ENCODE measurements at regions not wholly inside any gene's neighbourhood (a gene's known extent, or its start where the extent isn't known, plus 50 kb on each side); places are given as distances from the start of the nearest gene placed in this dataset.

GRCh38 chr4:45160951-45161350 is 434.6 kb upstream of the GNPDA2 start:
- no peaks in the 10 kb centered on the region for H3K9me3 ChIP-seq (ENCODE audit: control insufficient read depth, low read length, poor library complexity, severe bottlenecking)
- Mint-ChIP-seq H3K36me3 (ENCODE audit: low read depth) (no peaks in the 10 kb centered on the region), H3K27me3 (no peaks in the 10 kb centered on the region), H3K27ac (no peak overlapping the region), H3K4me3 (no peak overlapping the region), H3K4me1 (no peaks in the 10 kb centered on the region)
- ATAC-seq (no peak), DNase-seq (no peak)

GRCh38 chr4:45155081-45155777 is 428.9 kb upstream of the GNPDA2 start:
- ATAC-seq: no peak
- no peaks in the 10 kb centered on the region for H3K9me3 ChIP-seq (ENCODE audit: control insufficient read depth, low read length, poor library complexity, severe bottlenecking)
- DNase-seq: no peak
- H3K27ac Mint-ChIP-seq: no peak overlapping the region
- no peak overlapping the region for H3K4me3 Mint-ChIP-seq
- H3K36me3 Mint-ChIP-seq (ENCODE audit: low read depth): no peaks in the 10 kb centered on the region
- H3K27me3 Mint-ChIP-seq: no peaks in the 10 kb centered on the region
- no peaks in the 10 kb centered on the region for H3K4me1 Mint-ChIP-seq

DNA sequence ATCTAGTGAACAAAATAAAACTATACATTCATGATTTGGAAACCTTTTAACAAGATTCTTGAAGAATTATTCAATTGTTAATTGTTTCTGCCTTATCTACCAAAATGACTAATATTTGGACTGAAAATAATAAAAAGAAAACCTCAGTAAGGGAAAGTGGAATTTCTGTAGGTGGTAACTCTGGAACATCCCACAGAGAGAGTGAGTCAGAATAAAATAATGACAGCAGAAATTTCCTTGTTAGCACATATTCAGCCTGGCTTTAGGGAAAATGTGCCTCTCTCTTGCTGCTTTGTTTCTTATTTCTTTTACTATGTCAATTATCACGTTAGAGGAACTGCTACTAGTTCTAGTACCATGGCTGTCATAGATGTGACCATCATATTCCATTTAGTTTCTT is 421.5 kb upstream of the GNPDA2 start:
- DNase-seq: no peak
- no peaks in the 10 kb centered on the region for H3K9me3 ChIP-seq (ENCODE audit: control insufficient read depth, low read length, poor library complexity, severe bottlenecking)

GRCh38 chr4:45131020-45131419 is 404.7 kb upstream of the GNPDA2 start:
- H3K4me1 Mint-ChIP-seq: no peaks in the 10 kb centered on the region
- no peaks in the 10 kb centered on the region for H3K36me3 Mint-ChIP-seq (ENCODE audit: low read depth)
- H3K4me3 Mint-ChIP-seq: no peak overlapping the region
- H3K27me3 Mint-ChIP-seq: no peaks in the 10 kb centered on the region
- DNase-seq: no peak
- no peaks in the 10 kb centered on the region for H3K9me3 ChIP-seq (ENCODE audit: control insufficient read depth, low read length, poor library complexity, severe bottlenecking)
- no peak for ATAC-seq
- H3K27ac Mint-ChIP-seq: no peak overlapping the region

More for the DNA sequence above, 421.5 kb upstream of the GNPDA2 start:
- Mint-ChIP-seq H3K27me3 (no peaks in the 10 kb centered on the region), H3K4me3 (no peak overlapping the region), H3K36me3 (ENCODE audit: low read depth) (no peaks in the 10 kb centered on the region), H3K4me1 (no peaks in the 10 kb centered on the region), H3K27ac (no peak overlapping the region)
- no peak for ATAC-seq

GRCh38 chr4:45122406-45122805 is 396.1 kb upstream of the GNPDA2 start:
- no peaks in the 10 kb centered on the region for H3K9me3 ChIP-seq (ENCODE audit: control insufficient read depth, low read length, poor library complexity, severe bottlenecking)
- Mint-ChIP-seq H3K36me3 (ENCODE audit: low read depth) (no peaks in the 10 kb centered on the region), H3K27me3 (no peaks in the 10 kb centered on the region), H3K4me1 (no peaks in the 10 kb centered on the region), H3K27ac (no peak overlapping the region), H3K4me3 (no peak overlapping the region)
- no peak for DNase-seq
- no peak for ATAC-seq

- no peaks in the 10 kb centered on the region for H3K36me3 Mint-ChIP-seq (ENCODE audit: low read depth)
- DNase-seq (no peak), ATAC-seq (no peak)
- no peak overlapping the region for H3K4me3 Mint-ChIP-seq
- no peak overlapping the region for H3K27ac Mint-ChIP-seq
- no peaks in the 10 kb centered on the region for H3K9me3 ChIP-seq (ENCODE audit: control insufficient read depth, low read length, poor library complexity, severe bottlenecking)
- no peaks in the 10 kb centered on the region for H3K4me1 Mint-ChIP-seq
- no peaks in the 10 kb centered on the region for H3K27me3 Mint-ChIP-seq
These were observed 395.1 kb upstream of the GNPDA2 start for GRCh38 chr4:45121426-45121975.

GRCh38 chr4:45120163-45120562 is 393.8 kb upstream of the GNPDA2 start:
- ATAC-seq: no peak
- H3K9me3 ChIP-seq (ENCODE audit: control insufficient read depth, low read length, poor library complexity, severe bottlenecking): no peaks in the 10 kb centered on the region
- Mint-ChIP-seq H3K4me3 (no peak overlapping the region), H3K4me1 (no peaks in the 10 kb centered on the region), H3K36me3 (ENCODE audit: low read depth) (no peaks in the 10 kb centered on the region), H3K27me3 (no peaks in the 10 kb centered on the region), H3K27ac (no peak overlapping the region)
- no peak for DNase-seq

DNA sequence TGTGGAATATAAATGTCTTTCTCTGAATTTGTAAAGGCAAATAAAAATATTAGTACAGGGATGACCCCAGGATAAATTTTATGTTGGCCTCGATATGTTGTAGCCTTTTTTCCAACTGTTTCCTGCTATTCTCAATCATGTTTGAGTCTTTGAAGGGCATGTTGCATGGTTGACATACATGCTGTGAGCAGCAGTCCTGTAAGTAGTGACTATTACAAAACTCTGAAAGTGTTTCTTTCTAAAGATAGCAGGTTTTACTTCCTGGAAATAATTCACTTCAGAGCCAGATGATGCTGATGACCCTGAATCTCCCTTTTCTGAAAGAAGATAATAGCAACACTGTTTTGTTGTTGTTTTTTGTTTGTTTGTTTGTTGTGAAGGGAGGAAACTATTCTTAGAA is 393.0 kb upstream of the GNPDA2 start:
- H3K9me3 ChIP-seq (ENCODE audit: control insufficient read depth, low read length, poor library complexity, severe bottlenecking): no peaks in the 10 kb centered on the region
- ATAC-seq (no peak), DNase-seq (no peak)
- H3K27me3 Mint-ChIP-seq: no peaks in the 10 kb centered on the region
- H3K4me3 Mint-ChIP-seq: no peak overlapping the region
- no peaks in the 10 kb centered on the region for H3K36me3 Mint-ChIP-seq (ENCODE audit: low read depth)
- H3K27ac Mint-ChIP-seq: no peak overlapping the region
- no peaks in the 10 kb centered on the region for H3K4me1 Mint-ChIP-seq

DNA sequence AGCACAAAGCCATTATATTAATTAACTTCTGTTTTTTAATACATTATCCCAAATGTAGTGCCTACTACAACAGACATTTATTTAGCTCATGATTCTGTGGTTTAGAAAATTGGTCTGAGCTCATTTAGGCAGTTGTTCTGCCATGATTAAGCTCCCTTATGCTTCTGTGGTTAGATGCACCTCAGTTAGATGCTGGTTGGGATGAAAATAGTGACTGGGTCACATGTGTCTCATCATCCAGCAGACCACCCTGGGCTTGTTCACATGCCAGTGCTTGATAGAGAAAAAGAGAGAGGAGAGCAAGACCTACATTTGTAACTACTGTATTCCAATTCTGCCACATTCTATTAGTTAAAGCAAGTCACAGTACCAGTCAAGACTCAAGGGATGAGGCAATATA is 376.4 kb upstream of the GNPDA2 start:
- H3K36me3 Mint-ChIP-seq (ENCODE audit: low read depth): no peaks in the 10 kb centered on the region
- H3K9me3 ChIP-seq (ENCODE audit: control insufficient read depth, low read length, poor library complexity, severe bottlenecking): no peaks in the 10 kb centered on the region
- no peaks in the 10 kb centered on the region for H3K27me3 Mint-ChIP-seq
- H3K27ac Mint-ChIP-seq: no peak overlapping the region
- H3K4me1 Mint-ChIP-seq: no peaks in the 10 kb centered on the region
- no peak for ATAC-seq
- H3K4me3 Mint-ChIP-seq: no peak overlapping the region
- no peak for DNase-seq

DNA sequence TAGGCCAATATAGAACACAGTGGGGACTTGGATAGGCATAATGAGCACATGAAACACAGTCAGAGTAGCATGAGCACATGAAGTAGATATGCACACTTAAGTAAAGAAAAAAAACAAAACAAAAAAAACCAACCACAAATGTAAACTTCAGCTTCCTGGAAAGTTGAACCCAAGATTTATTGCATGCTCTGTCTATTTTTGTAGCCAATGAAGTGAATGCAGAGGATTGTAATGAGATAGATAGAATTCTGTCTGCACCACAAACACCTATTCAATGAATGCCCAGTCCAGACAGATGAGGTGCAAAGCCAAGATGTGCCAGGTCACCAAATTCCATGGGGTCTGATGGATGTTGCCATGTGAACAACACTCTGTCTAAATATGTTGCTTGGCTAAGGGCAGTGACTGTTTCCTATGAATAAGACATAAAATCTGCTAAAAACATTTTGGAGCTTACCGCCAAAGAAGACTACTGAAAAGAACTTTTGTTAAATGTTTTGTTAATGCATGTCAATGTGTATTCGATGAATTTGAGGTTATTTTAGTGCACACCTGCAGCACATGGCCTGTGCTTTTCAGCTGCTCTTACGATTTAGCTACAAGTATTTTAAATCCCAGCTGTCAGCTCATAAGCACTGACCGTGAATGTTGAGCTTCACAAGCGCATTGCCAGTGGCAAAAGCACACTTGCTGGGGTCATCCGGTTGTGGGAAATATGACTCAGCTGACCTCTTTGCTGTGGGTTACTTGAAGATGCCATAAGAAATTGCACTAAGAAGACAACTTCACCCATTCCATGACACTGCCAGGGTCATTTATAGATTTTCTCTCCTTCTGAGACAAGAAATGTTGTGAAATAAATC is 374.8 kb upstream of the GNPDA2 start:
- Mint-ChIP-seq H3K36me3 (ENCODE audit: low read depth) (no peaks in the 10 kb centered on the region), H3K4me1 (no peaks in the 10 kb centered on the region), H3K27me3 (no peaks in the 10 kb centered on the region), H3K4me3 (no peak overlapping the region), H3K27ac (no peak overlapping the region)
- DNase-seq (no peak), ATAC-seq (no peak)
- no peaks in the 10 kb centered on the region for H3K9me3 ChIP-seq (ENCODE audit: control insufficient read depth, low read length, poor library complexity, severe bottlenecking)

GRCh38 chr4:45099471-45099870 is 373.1 kb upstream of the GNPDA2 start:
- no peaks in the 10 kb centered on the region for H3K9me3 ChIP-seq (ENCODE audit: control insufficient read depth, low read length, poor library complexity, severe bottlenecking)
- Mint-ChIP-seq H3K4me3 (no peak overlapping the region), H3K36me3 (ENCODE audit: low read depth) (no peaks in the 10 kb centered on the region), H3K27ac (no peak overlapping the region), H3K27me3 (no peaks in the 10 kb centered on the region), H3K4me1 (no peaks in the 10 kb centered on the region)
- ATAC-seq: no peak
- DNase-seq: no peak

DNA sequence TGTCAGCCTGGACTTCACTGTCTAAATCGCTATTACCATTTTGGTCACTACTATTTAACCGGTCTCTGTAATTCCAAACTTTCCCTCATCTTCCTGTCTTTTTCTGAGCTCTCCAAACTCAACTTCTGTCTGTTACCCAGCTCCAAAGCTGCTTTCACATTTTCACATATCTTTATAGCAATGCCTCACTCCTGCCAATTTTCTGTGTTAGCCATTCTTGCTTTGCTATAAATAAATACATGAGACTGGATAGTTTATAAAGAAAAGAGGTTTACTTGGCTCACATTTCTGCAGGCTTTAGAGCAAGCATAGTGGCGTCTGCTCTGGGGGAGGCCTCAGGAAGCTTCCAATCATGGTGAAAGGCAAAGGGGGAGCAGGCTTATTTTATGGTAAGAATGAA is 368.3 kb upstream of the GNPDA2 start:
- H3K27ac Mint-ChIP-seq: no peak overlapping the region
- no peaks in the 10 kb centered on the region for H3K9me3 ChIP-seq (ENCODE audit: control insufficient read depth, low read length, poor library complexity, severe bottlenecking)
- no peak overlapping the region for H3K4me3 Mint-ChIP-seq
- no peak for ATAC-seq
- no peak for DNase-seq
- H3K36me3 Mint-ChIP-seq (ENCODE audit: low read depth): no peaks in the 10 kb centered on the region
- no peaks in the 10 kb centered on the region for H3K4me1 Mint-ChIP-seq
- no peaks in the 10 kb centered on the region for H3K27me3 Mint-ChIP-seq

DNA sequence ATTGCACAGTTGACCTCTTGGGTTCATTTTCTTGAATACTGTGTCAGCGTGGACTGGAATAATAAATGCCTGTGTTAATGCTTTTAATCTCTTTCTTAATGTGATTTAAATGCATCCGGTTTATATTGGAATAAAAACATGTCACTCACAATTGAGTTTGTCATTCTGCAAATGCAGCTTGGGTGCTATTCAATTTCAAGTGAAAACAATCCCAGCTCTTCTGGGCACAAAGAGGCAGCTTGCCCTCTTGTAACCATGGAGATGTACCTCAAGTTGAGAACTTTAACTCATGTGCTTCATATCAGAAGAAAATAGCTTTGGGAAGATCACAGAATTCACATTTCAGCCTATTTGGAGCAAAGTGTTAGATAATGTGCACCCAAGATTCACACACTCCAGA is 355.7 kb upstream of the GNPDA2 start:
- H3K36me3 Mint-ChIP-seq (ENCODE audit: low read depth): no peaks in the 10 kb centered on the region
- H3K4me3 Mint-ChIP-seq: no peak overlapping the region
- no peak overlapping the region for H3K27ac Mint-ChIP-seq

More for the DNA sequence above, 355.7 kb upstream of the GNPDA2 start:
- no peak for ATAC-seq
- H3K9me3 ChIP-seq (ENCODE audit: control insufficient read depth, low read length, poor library complexity, severe bottlenecking): no peaks in the 10 kb centered on the region
- no peaks in the 10 kb centered on the region for H3K27me3 Mint-ChIP-seq
- no peak for DNase-seq
- H3K4me1 Mint-ChIP-seq: no peaks in the 10 kb centered on the region

Data from T-helper 17 cell (primary cell).